ENCODE measurements at regions not wholly inside any gene's neighbourhood (a gene's known extent, or its start where the extent isn't known, plus 50 kb on each side); places are given as distances from the start of the nearest gene placed in this dataset.

GRCh38 chr2:145289946-145290345, 770.0 kb upstream of the ZEB2 start:
- no peak for DNase-seq (ENCODE audit: low read depth)
- no peak overlapping the region for H3K4me3 ChIP-seq (ENCODE audit: low read depth, low read length)
- TF ChIP-seq, protein P1, sequence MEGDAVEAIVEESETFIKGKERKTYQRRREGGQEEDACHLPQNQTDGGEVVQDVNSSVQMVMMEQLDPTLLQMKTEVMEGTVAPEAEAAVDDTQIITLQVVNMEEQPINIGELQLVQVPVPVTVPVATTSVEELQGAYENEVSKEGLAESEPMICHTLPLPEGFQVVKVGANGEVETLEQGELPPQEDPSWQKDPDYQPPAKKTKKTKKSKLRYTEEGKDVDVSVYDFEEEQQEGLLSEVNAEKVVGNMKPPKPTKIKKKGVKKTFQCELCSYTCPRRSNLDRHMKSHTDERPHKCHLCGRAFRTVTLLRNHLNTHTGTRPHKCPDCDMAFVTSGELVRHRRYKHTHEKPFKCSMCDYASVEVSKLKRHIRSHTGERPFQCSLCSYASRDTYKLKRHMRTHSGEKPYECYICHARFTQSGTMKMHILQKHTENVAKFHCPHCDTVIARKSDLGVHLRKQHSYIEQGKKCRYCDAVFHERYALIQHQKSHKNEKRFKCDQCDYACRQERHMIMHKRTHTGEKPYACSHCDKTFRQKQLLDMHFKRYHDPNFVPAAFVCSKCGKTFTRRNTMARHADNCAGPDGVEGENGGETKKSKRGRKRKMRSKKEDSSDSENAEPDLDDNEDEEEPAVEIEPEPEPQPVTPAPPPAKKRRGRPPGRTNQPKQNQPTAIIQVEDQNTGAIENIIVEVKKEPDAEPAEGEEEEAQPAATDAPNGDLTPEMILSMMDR (conservative IDR thresholded peaks at IDR 0.05; ENCODE audit: low read depth, low read length): no peak

DNA sequence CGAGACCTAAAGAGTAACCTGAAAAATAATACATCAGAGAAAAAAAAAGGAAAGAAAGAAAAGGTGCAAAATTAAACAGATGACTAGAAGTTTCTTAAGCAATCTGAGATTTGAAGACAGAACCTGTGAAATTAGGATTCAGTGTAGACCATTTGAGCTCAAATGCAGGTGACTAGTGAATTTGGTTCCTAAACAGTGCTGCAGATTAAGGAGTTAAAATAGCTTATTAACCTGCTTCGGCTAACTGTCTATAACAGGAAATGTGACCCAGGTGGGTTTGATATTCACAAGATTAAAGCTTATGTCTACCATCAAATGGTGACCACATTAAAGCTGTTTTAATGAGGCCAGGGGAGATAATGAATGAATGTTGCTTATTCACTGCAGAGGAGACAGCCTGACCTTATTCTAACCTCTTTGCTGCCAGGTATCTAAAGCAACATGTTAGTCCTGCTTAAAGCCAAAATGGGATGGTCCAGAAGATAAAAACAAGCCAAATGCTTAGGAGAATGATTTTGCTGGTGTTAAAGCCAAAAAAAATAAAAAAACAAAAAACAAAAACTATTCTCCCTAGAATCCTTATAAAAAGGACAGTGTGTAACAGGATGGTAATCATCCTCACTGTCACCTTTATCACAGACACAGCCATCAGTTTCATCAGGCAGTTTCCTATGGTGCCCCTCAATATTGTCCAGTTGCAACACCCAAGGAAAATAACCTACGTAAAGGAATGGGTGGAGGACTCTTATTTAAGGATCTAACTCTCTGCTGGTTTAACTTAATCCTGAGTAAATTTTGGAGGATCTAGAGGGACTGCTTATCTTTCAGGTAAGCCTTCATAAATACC, 769.0 kb upstream of the ZEB2 start:
- no peak overlapping the region for H3K4me3 ChIP-seq (ENCODE audit: low read depth, low read length)
- no peak for DNase-seq (ENCODE audit: low read depth)
- TF ChIP-seq, protein P1 (conservative IDR thresholded peaks at IDR 0.05; ENCODE audit: low read depth, low read length): no peak

- TF ChIP-seq, protein P1 (conservative IDR thresholded peaks at IDR 0.05; ENCODE audit: low read depth, low read length): no peak
- H3K4me3 ChIP-seq (ENCODE audit: low read depth, low read length): no peak overlapping the region
- no peak for DNase-seq (ENCODE audit: low read depth)
These were observed 767.8 kb upstream of the ZEB2 start for GRCh38 chr2:145287736-145288135.

GRCh38 chr2:145286716-145287275, 766.9 kb upstream of the ZEB2 start:
- no peak overlapping the region for H3K4me3 ChIP-seq (ENCODE audit: low read depth, low read length)
- no peak for DNase-seq (ENCODE audit: low read depth)
- TF ChIP-seq, protein P1 (conservative IDR thresholded peaks at IDR 0.05; ENCODE audit: low read depth, low read length): no peak

DNA sequence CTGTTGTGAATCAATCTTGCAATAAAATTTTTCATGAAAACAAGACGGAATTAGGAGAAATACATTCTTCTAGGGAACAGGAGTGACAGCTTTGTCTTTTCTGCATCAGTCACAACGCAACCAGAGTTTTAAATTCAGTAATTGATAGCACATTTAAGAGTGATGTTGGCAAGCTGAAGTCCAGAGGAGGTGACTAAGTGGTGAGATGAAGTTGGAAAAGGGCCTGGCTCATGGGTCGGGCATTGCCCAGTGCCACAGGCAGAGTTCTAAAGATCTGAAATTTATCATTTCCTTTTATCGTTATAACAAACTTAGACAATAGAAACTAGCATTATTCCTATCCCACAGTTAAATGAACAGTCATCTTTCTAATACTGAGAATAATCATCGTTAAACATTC, 764.6 kb upstream of the ZEB2 start:
- DNase-seq (ENCODE audit: low read depth): no peak

DNA sequence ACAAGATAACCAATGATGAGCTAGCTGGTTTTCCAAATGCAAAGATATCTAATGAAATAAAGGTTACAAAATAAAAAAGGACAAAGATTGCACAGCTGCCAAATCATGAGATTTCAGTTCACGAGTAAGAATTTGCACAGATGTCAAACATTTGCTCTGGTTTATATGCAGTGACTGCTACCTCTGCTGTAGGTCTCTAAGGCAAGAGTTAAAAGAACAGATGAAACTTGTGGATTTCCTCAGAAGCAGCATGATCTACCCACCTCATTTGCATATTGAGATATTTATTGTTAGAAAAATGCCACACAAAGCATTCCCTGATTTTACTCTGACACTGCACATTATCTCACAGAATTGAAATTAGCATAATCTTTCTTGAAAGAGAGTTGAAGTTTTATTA, 763.2 kb upstream of the ZEB2 start:
- DNase-seq (ENCODE audit: low read depth): no peak
- H3K4me3 ChIP-seq (ENCODE audit: low read depth, low read length): no peak overlapping the region
- TF ChIP-seq, protein P1 (conservative IDR thresholded peaks at IDR 0.05; ENCODE audit: low read depth, low read length): no peak

More for the DNA sequence above, 764.6 kb upstream of the ZEB2 start:
- TF ChIP-seq, protein P1 (conservative IDR thresholded peaks at IDR 0.05; ENCODE audit: low read depth, low read length): no peak
- no peak overlapping the region for H3K4me3 ChIP-seq (ENCODE audit: low read depth, low read length)
